ENCODE measurements at regions not wholly inside any gene's neighbourhood (a gene's known extent, or its start where the extent isn't known, plus 50 kb on each side); places are given as distances from the start of the nearest gene placed in this dataset.

GRCh38 chr1:94734963-94735901, 84.9 kb upstream of the SLC44A3 start:
- Histone ChIP-seq H3K4me3 (ENCODE audit: low read length) (peak overlapping the region; percentile 12), H3K9ac (ENCODE audit: low read depth, low read length) (peak overlapping the region; percentile 41), H3K36me3 (ENCODE audit: insufficient read depth, low read length) (no peaks in the 10 kb centered on the region), H3K9me3 (replicated peaks; ENCODE audit: low read length) (no peaks in the 10 kb centered on the region), H3K27me3 (ENCODE audit: control insufficient read depth, insufficient read depth, low read length) (no peaks in the 10 kb centered on the region), H3K4me2 (ENCODE audit: low read length) (peak overlapping the region; percentile 36), H3K4me1 (ENCODE audit: control insufficient read depth, insufficient read depth, low read length) (peaks cover 45% of the 10 kb centered on the region)

DNA sequence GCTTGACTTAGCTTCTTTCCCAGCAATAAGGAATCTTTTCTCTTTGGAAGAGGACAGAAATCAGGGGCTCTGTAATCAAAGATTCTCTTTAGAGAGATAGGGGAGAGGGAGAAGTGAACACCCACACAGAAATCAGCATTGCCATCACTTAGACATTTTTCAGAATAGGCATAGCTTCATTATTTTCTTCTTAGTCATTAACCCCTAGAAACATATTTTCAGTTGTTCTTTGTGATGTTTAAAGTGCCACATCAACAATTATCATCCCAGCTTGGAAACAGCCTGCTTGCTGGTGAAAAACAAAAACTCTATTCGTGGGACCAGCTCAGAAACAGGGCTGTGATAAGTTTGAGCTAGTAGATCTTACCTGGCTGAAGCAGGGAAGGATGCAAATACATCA, 88.3 kb upstream of the SLC44A3 start:
- H3K4me1 ChIP-seq (ENCODE audit: control insufficient read depth, insufficient read depth, low read length) = peaks cover 38% of the 10 kb centered on the region
- peak overlapping the region; percentile 23 for H3K4me2 ChIP-seq (ENCODE audit: low read length)
- H3K9me3 ChIP-seq (replicated peaks; ENCODE audit: low read length) = no peaks in the 10 kb centered on the region
- no peak overlapping the region for H3K4me3 ChIP-seq (ENCODE audit: low read length)
- no peaks in the 10 kb centered on the region for H3K27me3 ChIP-seq (ENCODE audit: control insufficient read depth, insufficient read depth, low read length)
- no peaks in the 10 kb centered on the region for H3K36me3 ChIP-seq (ENCODE audit: insufficient read depth, low read length)
- H3K9ac ChIP-seq (ENCODE audit: low read depth, low read length) = no peak overlapping the region

DNA sequence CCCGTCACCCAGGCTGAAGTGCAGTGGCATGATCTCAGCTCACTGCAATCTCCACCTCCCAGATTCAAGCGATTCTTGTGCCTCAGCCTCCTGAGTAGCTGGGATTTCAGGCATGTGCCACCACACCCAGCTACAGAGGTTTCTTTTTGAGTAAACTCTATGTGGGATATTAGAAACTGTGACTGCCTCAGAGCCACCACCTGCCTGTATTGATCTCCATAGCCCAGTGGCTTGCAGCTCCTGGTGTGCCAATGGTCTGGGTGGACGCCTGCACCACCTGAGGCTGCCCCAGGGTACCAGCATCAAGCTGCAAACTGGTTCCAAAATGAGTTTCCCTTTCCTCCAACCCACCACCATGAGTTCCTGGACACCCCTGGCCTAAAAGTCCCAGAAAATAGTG, 89.7 kb upstream of the SLC44A3 start:
- no peak overlapping the region for H3K4me2 ChIP-seq (ENCODE audit: low read length)
- no peak overlapping the region for H3K9ac ChIP-seq (ENCODE audit: low read depth, low read length)
- no peaks in the 10 kb centered on the region for H3K36me3 ChIP-seq (ENCODE audit: insufficient read depth, low read length)
- no peak overlapping the region for H3K4me3 ChIP-seq (ENCODE audit: low read length)
- no peaks in the 10 kb centered on the region for H3K27me3 ChIP-seq (ENCODE audit: control insufficient read depth, insufficient read depth, low read length)
- peaks cover 32% of the 10 kb centered on the region for H3K4me1 ChIP-seq (ENCODE audit: control insufficient read depth, insufficient read depth, low read length)
- no peaks in the 10 kb centered on the region for H3K9me3 ChIP-seq (replicated peaks; ENCODE audit: low read length)

DNA sequence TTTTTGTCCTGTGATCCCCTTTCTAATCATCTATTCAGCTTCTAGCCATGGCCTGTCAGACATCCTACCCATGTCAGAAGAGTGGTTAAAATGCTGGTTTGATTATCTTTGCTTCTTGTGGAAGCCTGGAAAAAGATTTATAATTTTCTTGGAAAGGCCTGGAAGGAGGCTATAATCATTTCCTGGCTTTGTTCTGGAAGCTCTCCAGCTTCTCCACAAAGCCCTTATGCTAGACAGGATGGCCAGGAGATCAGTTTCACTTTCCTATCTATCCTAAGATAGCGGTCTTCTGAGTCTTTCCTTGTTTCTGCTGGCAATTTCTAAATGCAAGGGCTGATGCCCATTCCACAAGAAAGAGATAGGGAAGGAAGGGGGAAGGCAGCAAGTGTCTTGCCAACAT, 90.9 kb upstream of the SLC44A3 start:
- Histone ChIP-seq H3K36me3 (ENCODE audit: insufficient read depth, low read length) (no peaks in the 10 kb centered on the region), H3K4me1 (ENCODE audit: control insufficient read depth, insufficient read depth, low read length) (peaks cover 24% of the 10 kb centered on the region), H3K9me3 (replicated peaks; ENCODE audit: low read length) (no peaks in the 10 kb centered on the region), H3K4me2 (ENCODE audit: low read length) (no peak overlapping the region), H3K4me3 (ENCODE audit: low read length) (no peak overlapping the region), H3K9ac (ENCODE audit: low read depth, low read length) (no peak overlapping the region), H3K27me3 (ENCODE audit: control insufficient read depth, insufficient read depth, low read length) (no peaks in the 10 kb centered on the region)

GRCh38 chr1:94727846-94728715, 92.1 kb upstream of the SLC44A3 start:
- peaks cover 24% of the 10 kb centered on the region for H3K4me1 ChIP-seq (ENCODE audit: control insufficient read depth, insufficient read depth, low read length)
- no peak overlapping the region for H3K4me3 ChIP-seq (ENCODE audit: low read length)
- no peaks in the 10 kb centered on the region for H3K36me3 ChIP-seq (ENCODE audit: insufficient read depth, low read length)
- peak overlapping the region; percentile 53 for H3K4me2 ChIP-seq (ENCODE audit: low read length)
- H3K9me3 ChIP-seq (replicated peaks; ENCODE audit: low read length) = no peaks in the 10 kb centered on the region
- no peak overlapping the region for H3K9ac ChIP-seq (ENCODE audit: low read depth, low read length)
- H3K27me3 ChIP-seq (ENCODE audit: control insufficient read depth, insufficient read depth, low read length) = no peaks in the 10 kb centered on the region

- H3K4me3 ChIP-seq (ENCODE audit: low read length) = no peak overlapping the region
- no peak overlapping the region for H3K4me2 ChIP-seq (ENCODE audit: low read length)
- H3K27me3 ChIP-seq (ENCODE audit: control insufficient read depth, insufficient read depth, low read length) = no peaks in the 10 kb centered on the region
- peaks cover 21% of the 10 kb centered on the region for H3K4me1 ChIP-seq (ENCODE audit: control insufficient read depth, insufficient read depth, low read length)
- no peaks in the 10 kb centered on the region for H3K9me3 ChIP-seq (replicated peaks; ENCODE audit: low read length)
- H3K9ac ChIP-seq (ENCODE audit: low read depth, low read length) = no peak overlapping the region
- no peaks in the 10 kb centered on the region for H3K36me3 ChIP-seq (ENCODE audit: insufficient read depth, low read length)
Observed at GRCh38 chr1:94726981-94727685, 93.0 kb upstream of the SLC44A3 start.

GRCh38 chr1:94725566-94725965, 94.6 kb upstream of the SLC44A3 start:
- Histone ChIP-seq H3K4me2 (ENCODE audit: low read length) (no peak overlapping the region), H3K27me3 (ENCODE audit: control insufficient read depth, insufficient read depth, low read length) (no peaks in the 10 kb centered on the region), H3K4me3 (ENCODE audit: low read length) (no peak overlapping the region), H3K9me3 (replicated peaks; ENCODE audit: low read length) (no peaks in the 10 kb centered on the region), H3K36me3 (ENCODE audit: insufficient read depth, low read length) (no peaks in the 10 kb centered on the region), H3K4me1 (ENCODE audit: control insufficient read depth, insufficient read depth, low read length) (peaks cover 14% of the 10 kb centered on the region), H3K9ac (ENCODE audit: low read depth, low read length) (no peak overlapping the region)

DNA sequence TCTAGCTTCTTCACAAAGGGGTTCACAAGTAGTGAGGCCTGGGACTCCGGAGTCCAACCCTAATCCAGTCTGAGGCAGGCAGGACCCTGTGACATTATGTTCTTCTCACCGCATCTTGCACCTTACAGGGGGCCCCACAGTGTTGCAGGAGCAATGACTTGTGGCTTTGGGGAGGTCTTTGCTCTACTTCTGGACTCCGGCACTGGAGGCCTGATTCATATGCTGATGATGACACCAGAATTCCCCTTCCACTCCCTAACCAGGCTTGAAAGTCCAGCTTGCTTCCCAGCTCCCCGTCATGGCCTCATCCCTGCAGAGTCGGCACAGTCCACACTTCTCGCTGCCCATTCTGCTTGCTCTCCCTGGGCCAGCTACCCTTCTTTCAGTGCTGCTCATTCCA, 96.3 kb upstream of the SLC44A3 start:
- Histone ChIP-seq H3K9me3 (replicated peaks; ENCODE audit: low read length) (no peaks in the 10 kb centered on the region), H3K9ac (ENCODE audit: low read depth, low read length) (no peak overlapping the region), H3K4me1 (ENCODE audit: control insufficient read depth, insufficient read depth, low read length) (peaks cover 14% of the 10 kb centered on the region), H3K27me3 (ENCODE audit: control insufficient read depth, insufficient read depth, low read length) (no peaks in the 10 kb centered on the region), H3K36me3 (ENCODE audit: insufficient read depth, low read length) (no peaks in the 10 kb centered on the region), H3K4me2 (ENCODE audit: low read length) (no peak overlapping the region), H3K4me3 (ENCODE audit: low read length) (no peak overlapping the region)

GRCh38 chr1:94723463-94723862, 96.7 kb upstream of the SLC44A3 start:
- no peaks in the 10 kb centered on the region for H3K9me3 ChIP-seq (replicated peaks; ENCODE audit: low read length)
- no peak overlapping the region for H3K4me2 ChIP-seq (ENCODE audit: low read length)
- H3K4me3 ChIP-seq (ENCODE audit: low read length) = no peak overlapping the region
- no peaks in the 10 kb centered on the region for H3K36me3 ChIP-seq (ENCODE audit: insufficient read depth, low read length)
- no peaks in the 10 kb centered on the region for H3K27me3 ChIP-seq (ENCODE audit: control insufficient read depth, insufficient read depth, low read length)
- H3K4me1 ChIP-seq (ENCODE audit: control insufficient read depth, insufficient read depth, low read length) = peaks cover 13% of the 10 kb centered on the region
- no peak overlapping the region for H3K9ac ChIP-seq (ENCODE audit: low read depth, low read length)

DNA sequence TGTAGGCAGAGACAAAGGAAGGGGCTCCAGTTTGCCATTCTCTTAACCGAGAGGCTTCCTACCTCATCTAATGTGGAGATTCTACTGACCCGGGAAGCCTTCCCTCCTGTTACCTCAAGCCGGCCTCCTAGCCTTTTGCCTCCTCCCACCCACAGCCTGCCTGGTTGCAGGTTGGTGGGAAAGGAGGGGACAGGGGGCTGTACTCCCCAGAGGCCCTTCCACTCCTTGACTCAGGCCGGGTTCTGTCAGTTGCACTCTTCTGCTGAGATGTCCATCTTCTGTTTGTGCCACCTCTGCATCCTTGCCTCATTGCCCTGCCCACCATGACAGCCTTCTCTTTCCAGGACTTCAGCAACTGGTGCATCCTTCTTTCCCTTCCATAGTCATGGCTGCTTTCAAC, 98.0 kb upstream of the SLC44A3 start:
- peaks cover 1% of the 10 kb centered on the region for H3K4me1 ChIP-seq (ENCODE audit: control insufficient read depth, insufficient read depth, low read length)

GRCh38 chr1:94721240-94721639, 98.9 kb upstream of the SLC44A3 start:
- no peaks in the 10 kb centered on the region for H3K4me1 ChIP-seq (ENCODE audit: control insufficient read depth, insufficient read depth, low read length)
- no peaks in the 10 kb centered on the region for H3K27me3 ChIP-seq (ENCODE audit: control insufficient read depth, insufficient read depth, low read length)
- no peak overlapping the region for H3K4me3 ChIP-seq (ENCODE audit: low read length)
- H3K4me2 ChIP-seq (ENCODE audit: low read length) = no peak overlapping the region
- H3K36me3 ChIP-seq (ENCODE audit: insufficient read depth, low read length) = no peaks in the 10 kb centered on the region
- no peak overlapping the region for H3K9ac ChIP-seq (ENCODE audit: low read depth, low read length)
- no peaks in the 10 kb centered on the region for H3K9me3 ChIP-seq (replicated peaks; ENCODE audit: low read length)

More for the DNA sequence above, 98.0 kb upstream of the SLC44A3 start:
- Histone ChIP-seq H3K4me2 (ENCODE audit: low read length) (no peak overlapping the region), H3K36me3 (ENCODE audit: insufficient read depth, low read length) (no peaks in the 10 kb centered on the region), H3K27me3 (ENCODE audit: control insufficient read depth, insufficient read depth, low read length) (no peaks in the 10 kb centered on the region), H3K9me3 (replicated peaks; ENCODE audit: low read length) (no peaks in the 10 kb centered on the region), H3K9ac (ENCODE audit: low read depth, low read length) (no peak overlapping the region), H3K4me3 (ENCODE audit: low read length) (no peak overlapping the region)
